Adrenal gland (tissue), 9 donors: ENCODE measurements at regions not wholly inside any gene's neighbourhood (a gene's known extent, or its start where the extent isn't known, plus 50 kb on each side); places are given as distances from the start of the nearest gene placed in this dataset.

Experiments
- DNase-seq, 7 donors: peaks; one replicate each; pipeline ENCODE4 v3.0.0-alpha.2; 2019 to 2020
- H3K27ac ChIP-seq, 5 donors: fragments of 200-600 bp; sonication (generic) in 4 of 5; 1 replicate in 3 of 5; 2 replicates in 2 of 5; pipeline versions ENCODE4 v1.5.1 to v1.8.0; 2016 to 2020; ENCODE audit warnings: mild to moderate bottlenecking in 1 of 5
- H3K27me3 ChIP-seq: fragments of 200-600 bp; 2 replicates; pipeline ENCODE4 v1.8.0; 2021
- H3K36me3 ChIP-seq, 2 donors: fragments of 200-600 bp; replicated peaks in 1 of 2; 1 replicate in 1 of 2; 2 replicates in 1 of 2; pipeline versions ENCODE4 v1.5.1 to v1.8.0; 2018 to 2022
- H3K4me1 ChIP-seq, 2 donors: fragments of 200-600 bp; replicated peaks in 1 of 2; 1 replicate in 1 of 2; 2 replicates in 1 of 2; pipeline versions ENCODE4 v1.5.1 to v1.8.0; 2018 to 2021
- H3K4me3 ChIP-seq, 4 donors: fragments of 200-600 bp; sonication (generic) in 3 of 4; one replicate each; pipeline ENCODE4 v1.5.1; 2016 to 2018
- H3K9me3 ChIP-seq, 3 donors: fragments of 200-600 bp; sonication (generic) in 1 of 3; replicated peaks in 1 of 3; 1 replicate in 2 of 3; 2 replicates in 1 of 3; pipeline versions ENCODE4 v1.5.1 to v1.8.0; 2016 to 2021
- CTCF ChIP-seq, 6 experiments: fragments of 450-650 bp in 4 of 6; fragments of 200-600 bp in 2 of 6; sonication (generic) in 1 of 6; IDR thresholded peaks; 1 replicate in 5 of 6; 2 replicates in 1 of 6; pipeline versions ENCODE4 v1.5.1 to v1.8.0; 2016 to 2021; ENCODE audit warnings: antibody characterized with exemption in 6 of 6, mild to moderate bottlenecking in 2 of 6, moderate library complexity in 1 of 6
- POLR2A ChIP-seq, 2 donors: fragments of 450-650 bp; IDR thresholded peaks; one replicate each; pipeline ENCODE4 v1.6.1; 2017; ENCODE audit warnings: antibody characterized with exemption in 2 of 2, mild to moderate bottlenecking in 2 of 2, moderate library complexity in 1 of 2
- WGBS, 4 donors: extraction: QIAGEN DNeasy Blood & Tissue Kit in 2 of 4; methylation state at CpG; one replicate each; pipeline versions ENCODE4 v1.1.5 to v1.1.7; 2013 to 2017; 5-methylcytosine and 5-hydroxymethylcytosine counted together
- intact Hi-C, 2 donors: fragments of 100-400 bp; cut with DNase I; formaldehyde crosslinking; loops; one replicate each; pipeline versions ENCODE4 v1.14.1 to v1.15.0; 2022 to 2023
- donor health status: healthy with polysubstance abuse.
- donor health status: Bipolar disorder and iron deficiency.
- donor health status: DM: yes; HTN: yes; CAD: no.
- donor health status: DM: no; HTN: no; CAD: no.
- donor health status: DM: no; HTN: no; CAD: no.

GRCh38 chr11:39462506-39462905 is 1996.9 kb downstream of the LRRC4C start:
- WGBS, 4 donors = 15 to 38% (median 20%) methylated on average over 1 of the region's 1 CpG
- no peak for TF ChIP-seq POLR2A (IDR thresholded peaks at IDR 0.05)
- no peak for TF ChIP-seq CTCF (IDR thresholded peaks at IDR 0.05)
- Histone ChIP-seq H3K36me3 (no peaks in the 10 kb centered on the region), H3K4me1 (no peaks in the 10 kb centered on the region), H3K9me3 (no peaks in the 10 kb centered on the region), H3K27me3 (no peaks in the 10 kb centered on the region), H3K4me3 (no peak overlapping the region), H3K27ac (no peak overlapping the region)
- intact Hi-C loops = no loop called here
- no peak for DNase-seq

GRCh38 chr11:39461066-39461465 is 1998.4 kb downstream of the LRRC4C start:
- no peak overlapping the region for H3K27ac ChIP-seq
- intact Hi-C loops = no loop called here
- no peaks in the 10 kb centered on the region for H3K4me1 ChIP-seq
- no peaks in the 10 kb centered on the region for H3K27me3 ChIP-seq
- no peaks in the 10 kb centered on the region for H3K36me3 ChIP-seq
- H3K9me3 ChIP-seq = no peaks in the 10 kb centered on the region
- DNase-seq = no peak
- no peak overlapping the region for H3K4me3 ChIP-seq
- no peak for TF ChIP-seq CTCF (IDR thresholded peaks at IDR 0.05)
- TF ChIP-seq POLR2A (IDR thresholded peaks at IDR 0.05) = no peak
- WGBS, 4 donors = 6 to 20% (median 18%) methylated on average over 1 of the region's 1 CpG

GRCh38 chr11:39459606-39460005 is 1999.8 kb downstream of the LRRC4C start:
- Histone ChIP-seq H3K27ac (no peak overlapping the region), H3K4me1 (no peaks in the 10 kb centered on the region), H3K9me3 (no peaks in the 10 kb centered on the region), H3K36me3 (no peaks in the 10 kb centered on the region), H3K4me3 (no peak overlapping the region), H3K27me3 (no peaks in the 10 kb centered on the region)
- DNase-seq = no peak
- 78 to 82% (median 80%) methylated on average over 6 of the region's 6 CpGs for WGBS, 4 donors
- TF ChIP-seq POLR2A (IDR thresholded peaks at IDR 0.05) = no peak
- TF ChIP-seq CTCF (IDR thresholded peaks at IDR 0.05) = no peak
- intact Hi-C loops = no loop called here

- TF ChIP-seq POLR2A (IDR thresholded peaks at IDR 0.05) (no peak), CTCF (IDR thresholded peaks at IDR 0.05) (no peak)
- 53 to 75% (median 66%) methylated on average over 2 of the region's 2 CpGs for WGBS, 4 donors
- no peak for DNase-seq
- H3K4me1 ChIP-seq = no peaks in the 10 kb centered on the region
- H3K27ac ChIP-seq = no peak overlapping the region
- intact Hi-C loops = no loop called here
- no peak overlapping the region for H3K4me3 ChIP-seq
- H3K36me3 ChIP-seq = no peaks in the 10 kb centered on the region
- H3K27me3 ChIP-seq = no peaks in the 10 kb centered on the region
- H3K9me3 ChIP-seq = no peaks in the 10 kb centered on the region
Observed at GRCh38 chr11:39458481-39458880, 2001.0 kb downstream of the LRRC4C start.
